Left ventricle myocardium inferior (tissue), 1 donor: ENCODE measurements at regions not wholly inside any gene's neighbourhood (a gene's known extent, or its start where the extent isn't known, plus 50 kb on each side); places are given as distances from the start of the nearest gene placed in this dataset.

Experiments
- DNase-seq: peaks from one replicate; pipeline ENCODE4 v3.0.0-alpha.2; 2020
- H3K27ac ChIP-seq: fragments of 200-600 bp; replicated peaks from 2 replicates; pipeline ENCODE4 v1.8.0; 2021
- H3K27me3 ChIP-seq: fragments of 200-600 bp; 2 replicates; pipeline ENCODE4 v1.8.0; 2021; ENCODE audit warnings: low read depth
- H3K36me3 ChIP-seq: fragments of 200-600 bp; 2 replicates; pipeline ENCODE4 v1.8.0; 2021
- H3K4me1 ChIP-seq: fragments of 200-600 bp; 2 replicates; pipeline ENCODE4 v1.8.0; 2021
- H3K4me3 ChIP-seq: fragments of 200-600 bp; 2 replicates; pipeline ENCODE4 v1.8.0; 2021; ENCODE audit warnings: mild to moderate bottlenecking, moderate library complexity
- H3K9me3 ChIP-seq: fragments of 200-600 bp; replicated peaks from 2 replicates; pipeline ENCODE4 v1.8.0; 2021
- intact Hi-C: fragments of 100-400 bp; cut with micrococcal nuclease; formaldehyde crosslinking; loops from one replicate; pipeline ENCODE4 v1.11.0; 2022
- TF ChIP-seq, protein P1 (sequence below): fragments of 200-600 bp; IDR thresholded peaks from 2 replicates; pipeline ENCODE4 v1.8.0; 2021; ENCODE audit warnings: antibody characterized with exemption, mild to moderate bottlenecking, borderline replicate concordance
- donor health status: DM: no; HTN: yes; CAD: no; lungs with severe emphysema.

- H3K4me3 ChIP-seq, result no peak overlapping the region
- no peak overlapping the region for H3K27ac ChIP-seq
- H3K36me3 ChIP-seq, result no peaks in the 10 kb centered on the region
- intact Hi-C loops, result no loop called here
- H3K9me3 ChIP-seq, result no peaks in the 10 kb centered on the region
- H3K4me1 ChIP-seq, result no peaks in the 10 kb centered on the region
- no peaks in the 10 kb centered on the region for H3K27me3 ChIP-seq
- TF ChIP-seq, protein P1, sequence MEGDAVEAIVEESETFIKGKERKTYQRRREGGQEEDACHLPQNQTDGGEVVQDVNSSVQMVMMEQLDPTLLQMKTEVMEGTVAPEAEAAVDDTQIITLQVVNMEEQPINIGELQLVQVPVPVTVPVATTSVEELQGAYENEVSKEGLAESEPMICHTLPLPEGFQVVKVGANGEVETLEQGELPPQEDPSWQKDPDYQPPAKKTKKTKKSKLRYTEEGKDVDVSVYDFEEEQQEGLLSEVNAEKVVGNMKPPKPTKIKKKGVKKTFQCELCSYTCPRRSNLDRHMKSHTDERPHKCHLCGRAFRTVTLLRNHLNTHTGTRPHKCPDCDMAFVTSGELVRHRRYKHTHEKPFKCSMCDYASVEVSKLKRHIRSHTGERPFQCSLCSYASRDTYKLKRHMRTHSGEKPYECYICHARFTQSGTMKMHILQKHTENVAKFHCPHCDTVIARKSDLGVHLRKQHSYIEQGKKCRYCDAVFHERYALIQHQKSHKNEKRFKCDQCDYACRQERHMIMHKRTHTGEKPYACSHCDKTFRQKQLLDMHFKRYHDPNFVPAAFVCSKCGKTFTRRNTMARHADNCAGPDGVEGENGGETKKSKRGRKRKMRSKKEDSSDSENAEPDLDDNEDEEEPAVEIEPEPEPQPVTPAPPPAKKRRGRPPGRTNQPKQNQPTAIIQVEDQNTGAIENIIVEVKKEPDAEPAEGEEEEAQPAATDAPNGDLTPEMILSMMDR, result no peak
- no peak for DNase-seq
Observed at GRCh38 chr12:85390266-85390665, 110.2 kb downstream of the ALX1 start.

DNA sequence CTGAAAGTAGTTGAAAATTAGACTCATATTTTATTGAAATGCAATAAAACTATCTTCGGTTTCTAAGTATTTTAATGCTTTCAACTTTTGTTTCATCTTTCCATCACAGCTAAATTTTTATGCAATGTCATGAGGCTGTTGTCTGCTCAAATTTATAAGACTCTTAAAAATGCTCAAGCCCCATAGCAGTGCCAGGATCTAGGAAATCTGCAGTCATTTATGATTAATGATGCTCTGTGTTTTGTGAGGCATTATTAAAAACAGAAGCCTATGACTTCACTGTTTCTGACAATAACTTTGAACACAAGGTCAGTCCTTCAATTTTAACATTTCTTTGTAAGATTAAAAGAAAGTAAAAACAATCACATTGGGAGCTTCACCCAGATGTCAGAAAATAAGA lies 112.5 kb downstream of the ALX1 start:
- TF ChIP-seq, protein P1, result no peak
- intact Hi-C loops, result no loop called here
- no peak overlapping the region for H3K4me3 ChIP-seq
- no peaks in the 10 kb centered on the region for H3K9me3 ChIP-seq
- H3K27ac ChIP-seq, result no peak overlapping the region
- DNase-seq, result no peak
- H3K27me3 ChIP-seq, result no peaks in the 10 kb centered on the region
- no peaks in the 10 kb centered on the region for H3K4me1 ChIP-seq
- no peaks in the 10 kb centered on the region for H3K36me3 ChIP-seq

DNA sequence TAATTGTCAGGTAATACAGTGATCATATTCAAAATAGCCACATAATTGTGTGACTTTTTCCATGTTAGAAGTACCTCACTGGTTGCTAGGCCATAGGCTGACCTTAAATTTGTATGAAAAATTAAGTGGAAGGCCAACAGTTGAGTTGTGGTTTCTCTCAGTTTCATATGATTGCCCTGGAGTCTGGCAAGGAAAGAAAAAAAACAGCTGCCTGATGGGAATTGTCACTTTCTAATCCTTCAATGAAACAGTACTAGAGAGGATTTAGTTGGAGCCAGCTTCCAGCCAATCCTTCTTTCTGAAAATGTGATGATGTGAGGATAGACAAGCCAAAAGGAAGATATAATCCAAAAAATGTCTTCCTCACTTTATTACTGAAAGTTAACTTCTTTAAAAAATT lies 113.6 kb downstream of the ALX1 start:
- TF ChIP-seq, protein P1, result no peak
- Histone ChIP-seq H3K4me3 (no peak overlapping the region), H3K27ac (no peak overlapping the region), H3K9me3 (no peaks in the 10 kb centered on the region), H3K4me1 (no peaks in the 10 kb centered on the region), H3K27me3 (no peaks in the 10 kb centered on the region), H3K36me3 (no peaks in the 10 kb centered on the region)
- intact Hi-C loops, result no loop called here
- no peak for DNase-seq

DNA sequence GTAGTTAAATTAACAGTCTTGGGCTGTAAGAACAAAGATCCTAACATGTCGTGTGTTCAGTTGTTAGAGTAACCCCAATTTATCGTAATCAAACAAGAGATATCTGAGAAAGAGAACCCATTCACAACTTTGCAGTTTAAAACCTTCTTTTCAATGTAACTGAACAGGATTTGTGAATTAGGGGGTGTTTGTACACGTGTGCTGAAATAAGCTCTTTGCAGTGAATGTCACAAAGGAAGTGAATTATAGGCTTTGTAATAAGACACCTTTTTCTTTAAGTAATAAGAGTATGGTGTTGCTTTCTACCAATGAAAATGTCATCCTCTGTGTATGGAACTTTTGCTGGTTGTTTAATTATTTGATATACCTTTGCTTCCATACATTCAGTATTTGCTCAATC lies 114.0 kb downstream of the ALX1 start:
- intact Hi-C loops, result no loop called here
- H3K9me3 ChIP-seq, result no peaks in the 10 kb centered on the region
- no peaks in the 10 kb centered on the region for H3K36me3 ChIP-seq
- TF ChIP-seq, protein P1, result no peak
- no peak for DNase-seq
- no peaks in the 10 kb centered on the region for H3K27me3 ChIP-seq
- no peaks in the 10 kb centered on the region for H3K4me1 ChIP-seq
- no peak overlapping the region for H3K27ac ChIP-seq
- no peak overlapping the region for H3K4me3 ChIP-seq

- intact Hi-C loops, result no loop called here
- TF ChIP-seq, protein P1, result no peak
- Histone ChIP-seq H3K4me3 (no peak overlapping the region), H3K27me3 (no peaks in the 10 kb centered on the region), H3K27ac (no peak overlapping the region), H3K9me3 (no peaks in the 10 kb centered on the region), H3K36me3 (no peaks in the 10 kb centered on the region), H3K4me1 (no peaks in the 10 kb centered on the region)
- no peak for DNase-seq
Observed at GRCh38 chr12:85394809-85395208, 114.8 kb downstream of the ALX1 start.

GRCh38 chr12:85405262-85405661 lies 125.2 kb downstream of the ALX1 start:
- no peak overlapping the region for H3K4me3 ChIP-seq
- H3K36me3 ChIP-seq, result no peaks in the 10 kb centered on the region
- TF ChIP-seq, protein P1, result no peak
- H3K27me3 ChIP-seq, result no peaks in the 10 kb centered on the region
- no peaks in the 10 kb centered on the region for H3K4me1 ChIP-seq
- intact Hi-C loops, result no loop called here
- H3K27ac ChIP-seq, result no peak overlapping the region
- no peak for DNase-seq
- H3K9me3 ChIP-seq, result no peaks in the 10 kb centered on the region
